Astrocyte (in vitro differentiated cells and primary cell): ENCODE measurements at regions not wholly inside any gene's neighbourhood (a gene's known extent, or its start where the extent isn't known, plus 50 kb on each side); places are given as distances from the start of the nearest gene placed in this dataset.

ENCODE experiments used
- EZH2 ChIP-seq: IDR thresholded peaks from 2 replicates; pipeline ENCODE4 v1.6.1; 2012; ENCODE audit warnings: mild to moderate bottlenecking, low read length, inconsistent platforms; ENCODE audit not compliant: insufficient read depth
- TF ChIP-seq, protein P1 (sequence below): IDR thresholded peaks from 2 replicates; pipeline ENCODE4 v1.5.1; 2011; ENCODE audit warnings: low read depth, mild to moderate bottlenecking, inconsistent platforms, low read length, moderate library complexity; ENCODE audit not compliant: insufficient read depth

- TF ChIP-seq, protein P1, sequence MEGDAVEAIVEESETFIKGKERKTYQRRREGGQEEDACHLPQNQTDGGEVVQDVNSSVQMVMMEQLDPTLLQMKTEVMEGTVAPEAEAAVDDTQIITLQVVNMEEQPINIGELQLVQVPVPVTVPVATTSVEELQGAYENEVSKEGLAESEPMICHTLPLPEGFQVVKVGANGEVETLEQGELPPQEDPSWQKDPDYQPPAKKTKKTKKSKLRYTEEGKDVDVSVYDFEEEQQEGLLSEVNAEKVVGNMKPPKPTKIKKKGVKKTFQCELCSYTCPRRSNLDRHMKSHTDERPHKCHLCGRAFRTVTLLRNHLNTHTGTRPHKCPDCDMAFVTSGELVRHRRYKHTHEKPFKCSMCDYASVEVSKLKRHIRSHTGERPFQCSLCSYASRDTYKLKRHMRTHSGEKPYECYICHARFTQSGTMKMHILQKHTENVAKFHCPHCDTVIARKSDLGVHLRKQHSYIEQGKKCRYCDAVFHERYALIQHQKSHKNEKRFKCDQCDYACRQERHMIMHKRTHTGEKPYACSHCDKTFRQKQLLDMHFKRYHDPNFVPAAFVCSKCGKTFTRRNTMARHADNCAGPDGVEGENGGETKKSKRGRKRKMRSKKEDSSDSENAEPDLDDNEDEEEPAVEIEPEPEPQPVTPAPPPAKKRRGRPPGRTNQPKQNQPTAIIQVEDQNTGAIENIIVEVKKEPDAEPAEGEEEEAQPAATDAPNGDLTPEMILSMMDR, result no peak
- no peak for TF ChIP-seq EZH2
Measured at GRCh38 chr7:112946350-112946749, 140.3 kb downstream of the GPR85 start.
